DMS153 (cell line): ENCODE measurements at regions not wholly inside any gene's neighbourhood (a gene's known extent, or its start where the extent isn't known, plus 50 kb on each side); places are given as distances from the start of the nearest gene placed in this dataset.
A peak's percentile ranks its signal among the peaks of the same experiment; 100 is the strongest.

Source experiments
- DNase-seq: peaks from one replicate; lab custom pipeline; 2025; lab: John Stamatoyannopoulos, UW

DNA sequence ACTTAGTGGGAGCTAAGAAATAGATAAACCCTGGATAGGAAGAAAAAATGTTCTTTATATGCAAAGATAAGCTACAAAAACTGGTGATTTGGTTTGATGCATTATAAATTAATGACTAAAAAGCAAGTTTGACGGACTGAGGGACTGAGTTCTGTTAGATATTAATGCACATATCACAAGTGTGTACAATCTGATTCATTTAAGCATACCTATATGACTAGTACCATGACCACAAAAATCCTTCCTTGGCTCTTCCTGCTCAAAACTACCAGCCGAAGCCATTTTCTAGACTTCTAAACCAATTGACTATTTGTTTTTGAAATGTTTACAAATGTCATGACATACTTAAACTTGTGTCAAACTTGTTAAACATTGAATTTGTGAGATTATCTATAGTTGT, 374.5 kb upstream of the MON1B start:
- no peak for DNase-seq

DNA sequence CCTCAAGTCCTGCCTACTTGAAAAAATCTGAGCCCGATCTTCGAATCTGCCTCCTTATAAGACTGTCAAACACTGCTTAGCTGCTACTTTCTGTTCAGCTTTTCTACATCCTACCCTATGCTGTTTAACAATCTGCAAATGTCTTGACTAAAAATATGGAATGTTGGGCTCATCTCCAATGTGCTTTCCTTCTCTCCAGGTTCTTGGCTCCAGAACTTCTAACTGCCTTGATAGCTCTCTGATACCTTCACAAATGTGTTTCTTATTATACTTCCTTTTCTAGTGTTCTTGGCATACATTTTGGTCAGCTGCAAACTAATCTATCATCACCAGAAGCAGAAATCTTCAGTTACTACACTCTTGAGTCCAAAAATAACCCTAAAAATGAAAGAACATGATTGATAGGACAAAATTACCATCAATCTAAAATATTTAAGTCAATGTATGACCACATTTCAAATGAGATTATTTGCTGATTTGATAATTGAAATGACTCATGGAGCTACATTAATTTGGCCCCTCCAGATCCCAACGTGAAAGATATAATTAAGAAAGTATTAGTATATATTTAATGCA, 372.3 kb upstream of the MON1B start:
- no peak for DNase-seq

DNA sequence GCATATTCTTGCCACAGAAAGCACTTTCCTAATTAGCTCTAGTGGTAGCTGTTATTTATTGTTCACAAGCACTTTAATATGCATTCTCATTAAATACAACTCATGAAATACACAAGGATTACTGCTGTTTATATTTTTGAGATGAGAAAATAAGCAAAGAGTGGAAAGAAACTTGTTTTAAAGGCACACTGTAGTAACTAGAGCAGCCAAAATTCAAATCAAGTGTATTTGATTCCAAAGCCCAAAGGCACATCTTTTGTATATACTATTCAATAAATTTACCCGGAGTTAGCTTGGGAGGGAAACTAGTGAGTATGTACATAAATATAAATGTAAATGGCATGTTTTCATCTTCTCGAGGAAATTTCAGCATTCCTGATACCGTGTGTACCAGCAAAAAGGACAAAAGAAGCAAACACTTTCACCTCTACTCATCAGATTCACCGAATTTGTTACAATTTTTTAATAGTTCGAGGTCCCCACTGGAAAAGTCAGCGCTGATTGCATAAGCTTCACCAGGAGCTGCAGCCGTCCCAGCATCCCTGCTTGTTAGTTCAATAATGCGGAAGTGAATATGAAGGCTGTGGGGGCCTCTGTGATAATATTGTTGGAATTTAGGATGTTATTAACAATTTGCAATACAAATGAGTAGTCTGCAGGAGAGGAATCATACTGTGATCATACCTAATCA, 371.6 kb upstream of the MON1B start:
- no peak for DNase-seq

DNA sequence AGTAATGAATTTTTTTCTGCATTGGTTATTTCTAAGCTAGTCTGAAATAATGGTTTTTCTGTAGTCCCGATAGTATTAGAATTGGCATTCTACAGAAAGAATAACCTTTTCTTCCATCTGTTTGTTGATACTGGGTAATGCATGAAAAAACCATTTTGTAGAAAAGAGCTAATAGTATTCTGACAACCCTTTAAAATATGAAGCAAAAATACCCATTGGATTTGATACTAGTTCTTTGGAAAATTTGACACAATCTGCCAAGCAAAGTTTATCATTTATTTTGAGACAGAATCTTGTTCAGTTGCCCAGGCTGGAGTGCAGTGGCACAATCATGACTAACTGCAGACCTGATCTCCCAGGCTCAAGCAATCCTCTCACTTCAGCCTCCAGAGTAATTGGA, 366.8 kb upstream of the MON1B start:
- DNase-seq, result no peak

DNA sequence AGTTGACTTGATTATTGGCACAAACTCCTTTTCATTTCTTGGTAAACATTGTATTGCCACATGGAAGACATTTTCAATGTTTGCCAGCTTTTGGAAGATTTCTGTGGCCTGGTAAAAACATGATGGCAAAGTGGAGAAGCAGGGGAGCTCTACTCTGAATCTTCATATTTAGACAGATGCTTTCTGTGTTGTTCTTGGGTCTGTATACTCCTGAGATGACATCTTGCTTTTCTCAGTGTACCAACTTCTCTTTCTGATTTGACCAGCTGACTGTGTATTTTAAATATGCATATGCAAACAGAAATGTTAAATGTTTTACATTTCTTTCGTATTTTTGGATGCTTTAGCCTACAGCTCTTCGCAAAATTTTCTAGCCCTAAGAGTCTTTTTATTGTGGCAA, 366.2 kb upstream of the MON1B start:
- DNase-seq, result no peak

DNA sequence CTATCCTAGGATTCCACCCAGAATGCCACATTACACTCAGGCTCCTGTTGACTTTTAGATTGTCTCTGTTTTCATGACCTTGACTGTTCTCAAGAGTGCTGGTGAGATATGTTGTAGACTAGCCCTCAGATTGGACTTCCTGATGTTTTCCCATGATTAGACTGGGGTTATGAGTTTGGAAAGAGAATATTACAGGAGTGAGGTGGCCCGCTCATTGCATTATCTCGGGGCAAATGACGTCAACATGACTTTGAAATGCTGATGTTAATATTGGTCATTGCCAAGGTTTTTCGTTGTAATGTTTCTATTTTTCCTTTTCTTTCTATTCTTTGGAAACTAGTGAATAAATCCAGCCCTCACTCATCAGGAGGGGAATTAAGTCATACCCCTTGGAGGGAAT, 355.7 kb upstream of the MON1B start:
- no peak for DNase-seq

DNA sequence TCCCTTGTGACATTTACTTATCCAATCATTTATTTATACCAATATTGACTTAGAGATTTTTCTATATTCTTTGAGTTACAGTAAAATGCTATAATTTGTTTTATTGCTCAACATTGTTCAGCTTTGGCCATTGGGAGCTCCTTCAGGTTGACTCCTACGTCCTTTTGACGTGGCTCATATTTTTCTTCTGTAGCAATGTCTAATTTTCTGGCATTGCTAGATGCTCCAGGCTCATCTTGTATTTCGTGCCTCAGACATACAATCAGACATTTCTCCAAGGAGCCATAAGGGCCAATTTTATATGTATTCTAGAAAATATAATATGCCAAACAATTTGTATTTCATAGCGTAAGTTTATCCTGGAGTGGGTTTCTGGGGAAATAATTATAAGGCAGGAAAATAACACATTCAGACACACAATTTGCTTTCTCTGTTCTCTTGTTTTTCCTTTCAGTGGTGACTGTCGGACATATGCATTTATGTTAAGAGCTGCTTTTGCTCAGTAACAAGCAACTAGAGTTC, 355.1 kb upstream of the MON1B start:
- no peak for DNase-seq

DNA sequence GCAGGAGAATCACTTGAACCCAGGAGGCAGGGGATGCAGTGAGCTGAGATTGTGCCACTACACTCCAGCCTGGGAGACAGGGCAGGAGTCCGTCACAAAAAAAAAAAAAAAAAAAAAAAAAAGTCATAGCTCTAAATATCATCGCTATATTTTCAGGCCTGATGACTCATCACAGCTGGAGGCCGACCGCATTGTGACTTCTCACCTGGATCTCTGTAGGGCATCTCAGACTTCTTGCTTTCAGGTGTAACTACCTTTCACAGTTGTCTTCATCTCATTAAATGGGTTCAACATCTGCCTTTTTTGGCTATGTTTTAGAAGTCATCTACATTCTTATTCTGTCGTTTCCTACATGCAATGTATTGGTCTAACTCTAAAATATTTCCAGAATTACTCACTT, 353.1 kb upstream of the MON1B start:
- no peak for DNase-seq

DNA sequence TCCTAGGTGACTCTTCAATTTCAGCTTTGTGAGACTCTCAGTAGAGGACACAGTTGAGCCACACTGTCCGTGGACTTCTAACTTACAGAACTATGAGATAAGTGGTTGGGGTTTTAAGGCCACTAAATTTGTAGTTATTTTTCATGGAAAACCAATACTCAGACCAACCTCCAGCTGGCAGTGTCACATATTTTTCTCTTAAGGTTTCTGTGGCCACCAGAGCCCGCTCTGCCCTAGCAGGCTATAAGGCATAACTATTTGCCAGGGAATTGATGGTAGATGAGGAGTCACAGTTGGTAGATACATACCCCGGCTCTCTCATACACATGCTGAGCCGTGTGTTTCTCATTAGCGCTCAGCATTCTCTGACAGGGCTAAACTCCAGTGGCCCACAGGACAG, 336.8 kb upstream of the MON1B start:
- no peak for DNase-seq

DNA sequence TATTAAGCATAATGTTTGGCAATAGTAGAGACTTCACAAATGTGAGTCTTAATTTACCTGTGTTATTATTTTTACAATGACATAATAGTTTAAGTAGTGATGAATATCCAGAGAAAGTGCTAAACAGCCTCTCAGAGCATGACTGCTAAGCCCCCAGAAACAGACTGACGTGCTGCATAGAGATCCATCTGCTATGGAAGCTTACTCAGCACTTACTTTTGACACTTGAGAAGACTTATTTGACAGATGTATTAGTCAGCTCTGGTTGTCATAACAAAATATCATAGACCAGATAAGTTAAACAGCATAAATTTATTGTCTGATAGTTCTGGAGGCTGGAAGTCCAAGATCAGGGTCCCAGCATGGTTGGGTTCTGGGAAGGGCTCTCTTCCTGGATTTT, 334.9 kb upstream of the MON1B start:
- DNase-seq, result no peak

DNA sequence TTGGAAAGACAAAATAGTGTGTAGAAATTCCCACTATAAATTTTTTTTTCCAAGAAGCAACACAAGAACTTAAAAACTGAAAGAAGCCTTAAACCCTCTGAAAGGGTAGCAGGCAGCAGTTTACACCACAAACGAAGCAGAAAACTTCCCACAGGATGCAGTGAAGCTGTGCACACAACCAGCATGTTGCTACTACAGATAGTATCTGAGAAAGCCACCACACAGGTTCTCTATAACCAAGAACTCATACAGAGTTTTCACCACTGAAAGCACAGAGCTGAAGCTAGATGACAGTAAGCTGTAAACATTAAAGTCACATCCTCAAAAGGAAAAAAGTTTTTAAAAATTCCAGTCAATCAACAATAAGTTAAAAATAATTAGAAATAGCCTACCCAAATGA, 333.6 kb upstream of the MON1B start:
- DNase-seq, result no peak

DNA sequence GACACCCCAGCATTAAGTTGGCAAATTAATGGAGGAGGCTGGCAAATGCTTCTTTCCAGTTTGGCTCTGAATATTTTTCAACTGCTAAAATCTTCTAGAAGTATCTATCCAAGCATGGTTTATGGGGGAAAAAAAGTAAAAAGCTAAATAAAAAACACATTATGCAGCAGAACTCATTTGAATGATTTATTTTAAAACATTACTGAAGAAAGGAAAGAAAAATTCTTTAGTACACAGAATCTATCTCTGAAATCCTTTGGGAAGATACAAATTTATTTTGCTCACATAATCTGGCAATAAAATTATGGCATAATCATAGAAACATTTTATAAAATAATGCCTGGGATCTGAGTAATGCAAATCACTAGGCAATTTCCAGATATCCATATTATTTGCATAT, 328.1 kb upstream of the MON1B start:
- DNase-seq, result no peak

DNA sequence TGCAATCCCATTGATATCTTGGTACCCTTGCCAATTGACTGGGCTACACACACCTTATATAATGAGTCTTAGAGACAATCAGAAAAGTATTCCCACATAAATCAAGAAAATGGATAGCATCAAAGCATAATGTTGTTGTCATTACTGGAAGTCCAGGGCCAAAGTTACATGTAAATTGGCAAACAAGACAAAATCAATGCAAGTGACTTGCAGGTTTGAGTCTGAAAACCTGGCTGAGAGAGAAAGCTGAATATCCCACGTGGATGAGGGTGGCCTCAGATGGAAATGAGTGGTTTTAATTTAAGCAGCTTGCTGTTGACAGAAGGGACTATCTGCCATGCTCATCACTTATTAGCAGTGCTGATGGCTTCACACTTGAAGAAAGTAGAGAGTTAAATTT, 324.0 kb upstream of the MON1B start:
- no peak for DNase-seq

DNA sequence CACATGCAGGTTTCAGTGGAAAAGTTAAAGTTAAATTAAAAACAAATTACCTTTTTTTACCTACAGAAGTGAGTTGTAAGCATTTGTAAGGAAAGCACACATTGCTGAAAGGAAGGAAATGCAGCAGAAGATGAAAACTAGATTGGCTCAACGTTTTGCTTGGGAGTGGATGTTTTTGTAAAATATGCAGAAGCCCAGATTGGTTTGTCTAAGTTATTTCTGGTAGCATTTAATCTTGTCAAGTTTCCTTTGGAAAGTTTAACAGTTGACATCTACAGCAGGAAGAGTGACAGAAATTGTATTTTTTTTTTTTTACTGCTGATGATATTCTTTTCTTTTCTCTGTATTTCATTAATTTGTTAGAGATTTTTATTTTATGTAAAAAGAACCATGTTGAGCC, 315.1 kb upstream of the MON1B start:
- DNase-seq, result no peak

DNA sequence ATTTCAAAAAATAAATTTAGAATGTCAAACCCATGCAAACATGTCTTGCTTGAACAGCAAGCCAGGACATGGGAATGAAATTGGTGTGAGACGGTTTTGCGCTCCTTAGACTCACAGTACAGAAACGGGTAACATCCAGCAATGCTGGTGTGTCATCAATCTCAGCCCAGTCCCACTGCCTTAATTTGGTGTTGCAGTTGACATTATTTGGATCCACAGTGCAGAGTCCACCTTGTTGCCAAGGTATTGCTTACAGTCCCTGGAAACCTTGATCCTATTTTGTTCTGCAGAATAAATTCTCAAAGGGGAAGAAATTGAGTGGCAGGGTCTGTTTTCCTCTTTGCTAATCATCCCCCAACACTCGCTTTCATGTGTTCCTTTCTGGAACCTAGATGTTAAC, 311.6 kb upstream of the MON1B start:
- no peak for DNase-seq

DNA sequence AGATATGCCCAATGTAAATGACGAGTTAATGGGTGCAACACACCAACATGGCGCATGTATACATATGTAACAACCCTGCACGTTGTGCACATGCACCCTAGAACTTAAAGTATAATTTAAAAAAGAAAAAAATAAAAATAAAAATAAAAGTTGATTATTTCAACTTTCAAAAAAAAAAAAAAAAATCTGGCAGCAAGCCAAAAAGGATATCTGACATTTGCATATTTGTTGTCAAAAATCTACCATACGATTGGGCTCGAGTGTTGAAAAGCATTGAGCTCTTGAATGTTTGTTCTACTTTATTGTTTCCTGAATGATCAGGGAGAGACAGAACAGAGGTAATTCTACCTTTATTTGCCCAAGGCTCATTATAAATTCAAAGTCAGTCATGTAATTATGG, 310.5 kb upstream of the MON1B start:
- DNase-seq, result peak; percentile 83

DNA sequence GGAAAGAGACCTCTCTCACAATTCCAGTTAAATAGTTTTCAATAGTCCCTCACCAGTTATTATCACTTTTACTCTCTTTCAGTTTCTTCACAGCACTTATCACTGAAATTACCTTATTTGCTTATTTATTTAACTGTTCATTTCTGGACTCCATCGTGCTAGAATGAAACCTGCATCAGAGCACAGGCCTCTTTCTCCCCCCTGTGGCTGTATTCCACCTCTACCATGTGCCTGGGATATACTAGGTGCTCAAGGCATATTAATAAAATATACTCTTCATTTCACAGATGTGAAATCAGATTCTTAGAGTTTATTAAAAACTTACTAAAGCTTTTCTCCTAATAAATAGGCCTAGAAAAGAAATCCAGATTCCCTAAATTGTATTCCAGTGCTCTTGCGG, 308.9 kb upstream of the MON1B start:
- DNase-seq, result no peak

DNA sequence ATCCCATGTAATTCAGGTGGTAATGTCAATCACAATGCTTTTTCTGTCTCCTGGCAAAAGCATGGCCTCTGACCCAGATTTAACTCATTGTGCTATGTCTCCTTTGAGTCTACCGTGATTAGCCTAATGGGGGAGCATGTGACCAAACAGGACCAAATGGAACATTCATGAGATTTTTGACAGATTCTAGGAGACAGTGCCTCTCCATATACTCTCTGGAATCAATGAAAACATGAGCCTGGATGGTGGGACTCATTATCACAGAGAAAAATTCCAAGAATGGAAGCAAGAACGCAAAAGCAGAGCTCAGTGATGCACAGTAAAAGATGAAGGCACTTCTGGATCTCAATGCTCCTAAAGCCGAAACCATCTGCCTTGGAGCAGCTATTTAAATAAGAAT, 307.9 kb upstream of the MON1B start:
- no peak for DNase-seq

DNA sequence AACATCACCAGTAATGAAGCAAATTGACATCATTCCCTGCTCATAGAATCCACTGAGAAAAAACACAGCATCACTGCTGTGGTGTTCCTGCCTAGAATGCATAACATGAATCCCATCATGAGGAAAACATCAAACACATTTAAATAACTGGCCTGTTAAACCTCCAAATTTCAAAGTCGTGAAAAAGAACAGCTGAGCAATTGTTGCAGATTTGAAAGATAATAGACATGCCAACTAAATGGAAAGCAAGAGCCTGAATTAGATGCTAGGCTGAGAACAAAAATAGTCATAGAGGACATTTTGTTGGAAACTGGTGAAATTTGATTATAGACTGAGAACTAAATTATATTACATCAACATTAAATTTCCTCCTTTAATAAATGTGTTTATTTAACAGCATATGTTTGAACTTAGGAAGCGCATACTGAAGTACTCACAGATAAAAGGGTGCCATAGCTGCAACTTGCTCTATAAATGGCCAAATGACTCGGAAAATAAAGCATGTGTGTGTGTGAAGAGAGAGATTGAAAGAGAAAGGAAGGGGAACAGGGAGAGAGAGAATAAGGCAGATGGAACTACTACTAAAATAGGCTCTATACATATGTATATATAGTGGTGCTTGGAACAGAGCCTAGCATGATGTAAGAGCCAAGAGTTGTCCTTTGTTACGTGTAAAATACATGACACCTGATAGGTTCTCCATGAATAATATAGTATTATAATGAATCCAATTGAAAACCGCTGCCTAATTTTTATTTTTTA, 305.0 kb upstream of the MON1B start:
- DNase-seq, result no peak

DNA sequence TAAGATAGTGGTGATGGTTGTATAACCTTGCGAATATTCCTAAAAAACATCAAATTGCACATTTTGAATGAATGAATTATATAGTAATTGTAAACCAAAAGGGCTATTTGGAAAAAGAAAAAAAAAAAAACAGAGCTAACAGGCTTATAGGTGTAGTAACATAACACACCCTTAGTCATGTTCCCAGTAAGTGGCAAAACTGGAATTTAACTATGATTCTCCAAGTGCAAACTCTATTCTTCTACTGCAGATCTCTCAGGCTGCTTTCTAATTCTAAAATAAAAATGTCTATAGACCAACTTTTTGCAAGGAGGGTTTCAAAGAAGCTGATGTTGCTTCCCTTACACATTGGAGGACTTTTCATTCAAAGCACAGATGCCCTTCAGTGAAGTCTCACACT, 293.2 kb upstream of the MON1B start:
- no peak for DNase-seq

DNA sequence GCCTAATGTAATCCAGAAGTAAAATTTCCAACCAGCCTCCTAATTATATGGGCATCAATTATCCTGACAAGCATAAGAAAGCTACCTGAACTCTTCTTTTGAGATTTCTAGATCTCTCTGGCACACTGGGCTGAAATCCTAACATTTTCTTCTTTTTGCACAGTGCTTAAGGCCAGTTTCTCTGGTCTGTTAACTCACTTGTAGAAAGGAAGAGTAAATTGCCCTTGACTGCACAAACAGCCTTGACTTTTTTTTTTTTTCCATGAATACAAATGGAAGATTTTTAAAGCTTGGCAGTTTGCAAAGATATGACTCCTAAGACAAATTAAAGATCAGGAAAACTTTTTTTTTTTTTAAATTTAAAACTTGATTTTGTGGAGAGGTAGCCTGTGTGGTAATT, 291.2 kb upstream of the MON1B start:
- no peak for DNase-seq

DNA sequence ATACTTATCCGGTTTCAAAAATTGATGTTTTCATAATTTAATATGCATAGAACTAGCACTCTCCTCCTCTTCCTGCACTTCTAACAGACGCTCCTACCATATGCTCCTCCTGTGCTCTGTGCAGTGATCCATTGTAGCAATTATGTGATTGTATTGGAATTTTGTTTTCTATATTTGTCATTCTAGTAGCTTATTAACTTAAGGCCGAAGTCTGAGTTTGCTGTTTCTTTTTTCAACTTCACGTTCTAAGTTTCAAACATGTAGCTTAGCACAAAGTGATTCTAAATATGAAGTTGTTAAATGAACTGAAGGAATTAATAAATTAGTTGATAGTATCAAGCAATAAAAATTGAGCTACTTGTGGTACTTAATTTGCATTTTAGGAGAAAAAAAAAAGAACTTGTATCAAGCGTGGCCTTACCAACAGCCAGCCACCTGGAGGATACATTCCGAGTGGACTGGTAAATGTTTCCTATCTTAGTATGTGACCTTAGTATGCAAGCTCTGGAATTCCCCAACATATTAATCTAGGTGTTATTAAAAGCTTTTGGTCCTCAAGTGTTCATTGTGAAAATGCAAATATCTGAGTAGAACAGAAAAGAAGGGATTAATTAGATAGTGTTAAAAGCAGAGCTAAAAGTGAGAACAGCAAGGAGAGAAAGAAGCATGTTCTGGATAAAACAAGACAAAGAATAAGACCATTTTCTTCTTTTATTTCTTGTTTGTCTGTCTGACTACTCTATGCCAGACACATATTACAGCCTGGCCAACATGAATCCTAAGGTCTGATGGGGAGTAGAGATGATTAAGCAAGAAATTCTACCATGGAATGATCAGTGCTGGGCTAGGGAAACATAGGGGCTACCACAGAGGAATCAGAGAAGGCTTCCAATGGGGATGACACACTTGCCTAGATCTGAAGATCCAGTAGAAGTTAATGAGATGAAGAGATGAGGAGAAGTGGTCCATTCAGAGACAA, 290.4 kb upstream of the MON1B start:
- DNase-seq, result no peak
